IMR-90 (cell line): ENCODE measurements at regions not wholly inside any gene's neighbourhood (a gene's known extent, or its start where the extent isn't known, plus 50 kb on each side); places are given as distances from the start of the nearest gene placed in this dataset.

Experiments used
- CTCF ChIP-seq: conservative IDR thresholded peaks from 2 replicates; pipeline ENCODE4 v1.5.1; 2012; ENCODE audit warnings: mild to moderate bottlenecking, low read depth, low read length, improper control_type of control experiment
- RAD21 ChIP-seq: IDR thresholded peaks from 2 replicates; pipeline ENCODE4 v1.6.1; 2012; ENCODE audit warnings: low read length, improper control_type of control experiment

GRCh38 chr15:62428851-62429598 is 263.9 kb upstream of the C2CD4B start:
- TF ChIP-seq CTCF (no peak), RAD21 (no peak)
